Choroid plexus epithelial cell (primary cell): ENCODE measurements at regions not wholly inside any gene's neighbourhood (a gene's known extent, or its start where the extent isn't known, plus 50 kb on each side); places are given as distances from the start of the nearest gene placed in this dataset.

Experiments used
- DNase-seq: peaks from one replicate; pipeline ENCODE4 v3.0.0-alpha.2; 2010; ENCODE audit warnings: low read depth
- H3K4me3 ChIP-seq: 2 replicates; pipeline ENCODE4 v1.5.1; 2011; ENCODE audit warnings: low read depth, mild to moderate bottlenecking, control low read depth, low read length, moderate library complexity
- TF ChIP-seq, protein P1 (sequence below): conservative IDR thresholded peaks from 2 replicates; pipeline ENCODE4 v1.5.1; 2011; ENCODE audit warnings: low read depth, mild to moderate bottlenecking, control low read depth, inconsistent platforms, low read length, moderate library complexity

GRCh38 chr14:82113710-82114109, 580.1 kb upstream of the SEL1L start:
- no peak for DNase-seq
- no peak overlapping the region for H3K4me3 ChIP-seq
- TF ChIP-seq, protein P1, sequence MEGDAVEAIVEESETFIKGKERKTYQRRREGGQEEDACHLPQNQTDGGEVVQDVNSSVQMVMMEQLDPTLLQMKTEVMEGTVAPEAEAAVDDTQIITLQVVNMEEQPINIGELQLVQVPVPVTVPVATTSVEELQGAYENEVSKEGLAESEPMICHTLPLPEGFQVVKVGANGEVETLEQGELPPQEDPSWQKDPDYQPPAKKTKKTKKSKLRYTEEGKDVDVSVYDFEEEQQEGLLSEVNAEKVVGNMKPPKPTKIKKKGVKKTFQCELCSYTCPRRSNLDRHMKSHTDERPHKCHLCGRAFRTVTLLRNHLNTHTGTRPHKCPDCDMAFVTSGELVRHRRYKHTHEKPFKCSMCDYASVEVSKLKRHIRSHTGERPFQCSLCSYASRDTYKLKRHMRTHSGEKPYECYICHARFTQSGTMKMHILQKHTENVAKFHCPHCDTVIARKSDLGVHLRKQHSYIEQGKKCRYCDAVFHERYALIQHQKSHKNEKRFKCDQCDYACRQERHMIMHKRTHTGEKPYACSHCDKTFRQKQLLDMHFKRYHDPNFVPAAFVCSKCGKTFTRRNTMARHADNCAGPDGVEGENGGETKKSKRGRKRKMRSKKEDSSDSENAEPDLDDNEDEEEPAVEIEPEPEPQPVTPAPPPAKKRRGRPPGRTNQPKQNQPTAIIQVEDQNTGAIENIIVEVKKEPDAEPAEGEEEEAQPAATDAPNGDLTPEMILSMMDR: no peak

- no peak overlapping the region for H3K4me3 ChIP-seq
- TF ChIP-seq, protein P1: no peak
- DNase-seq: no peak
These were observed 583.1 kb upstream of the SEL1L start for GRCh38 chr14:82116721-82117120.

- H3K4me3 ChIP-seq: no peak overlapping the region
- TF ChIP-seq, protein P1: no peak
- no peak for DNase-seq
These were observed 589.0 kb upstream of the SEL1L start for GRCh38 chr14:82122655-82123054.

DNA sequence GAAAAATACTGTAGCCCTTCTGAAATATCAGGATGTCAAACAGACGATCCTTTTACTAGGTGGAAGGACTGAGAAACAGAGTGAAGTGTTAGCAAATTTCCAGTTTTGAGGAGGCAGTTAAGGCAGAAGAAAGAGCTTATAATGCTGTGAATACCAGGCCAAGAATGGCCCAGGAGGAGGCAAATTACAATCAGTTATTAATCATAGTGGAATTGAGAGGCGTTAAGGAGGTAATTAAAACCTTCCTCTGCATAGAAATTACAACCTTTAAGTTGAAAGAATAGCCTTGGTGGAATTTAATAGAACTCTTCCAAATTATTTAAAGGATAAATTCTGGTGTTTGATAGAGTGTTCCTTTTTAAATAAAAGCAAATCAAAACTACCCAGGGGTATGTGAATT, 590.9 kb upstream of the SEL1L start:
- no peak overlapping the region for H3K4me3 ChIP-seq
- no peak for DNase-seq
- TF ChIP-seq, protein P1: no peak

GRCh38 chr14:82126006-82126405, 592.4 kb upstream of the SEL1L start:
- TF ChIP-seq, protein P1: no peak
- no peak for DNase-seq
- no peak overlapping the region for H3K4me3 ChIP-seq

- no peak for DNase-seq
- TF ChIP-seq, protein P1: no peak
- H3K4me3 ChIP-seq: no peak overlapping the region
These were observed 600.8 kb upstream of the SEL1L start for GRCh38 chr14:82134411-82134810.

DNA sequence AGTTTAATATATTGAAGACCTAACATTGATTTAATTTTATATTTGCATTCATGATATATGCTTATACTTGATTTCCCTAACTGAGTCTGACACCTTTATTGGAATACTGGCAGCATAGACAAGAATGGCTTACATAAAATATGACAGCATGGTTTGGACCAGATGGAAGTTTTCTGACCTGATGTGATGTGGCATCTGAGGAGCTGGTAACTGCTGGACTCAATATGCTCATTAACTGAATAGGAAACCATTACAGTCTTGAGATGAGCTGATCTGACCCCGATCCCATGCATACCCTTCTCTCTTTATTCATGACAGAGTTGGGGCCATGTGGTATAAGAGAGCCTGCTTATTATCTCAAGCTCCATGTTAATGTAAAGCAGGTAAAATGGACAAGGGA, 604.8 kb upstream of the SEL1L start:
- no peak overlapping the region for H3K4me3 ChIP-seq
- no peak for DNase-seq
- TF ChIP-seq, protein P1: no peak
